Testis (tissue), 2 donors: ENCODE measurements at regions not wholly inside any gene's neighbourhood (a gene's known extent, or its start where the extent isn't known, plus 50 kb on each side); places are given as distances from the start of the nearest gene placed in this dataset.

ENCODE experiments used
- DNase-seq: peaks from one replicate; pipeline ENCODE4 v3.0.0-alpha.2; 2019
- H3K27ac ChIP-seq, 2 donors: fragments of 200-600 bp; sonication (generic); one replicate each; pipeline ENCODE4 v1.5.1; 2019
- H3K27me3 ChIP-seq: fragments of 200-600 bp; sonication (generic); one replicate; pipeline ENCODE4 v1.5.1; 2019
- H3K36me3 ChIP-seq: fragments of 200-600 bp; sonication (generic); one replicate; pipeline ENCODE4 v1.5.1; 2017; ENCODE audit warnings: low read depth; ENCODE audit errors: missing control alignments
- H3K4me1 ChIP-seq: fragments of 200-600 bp; sonication (generic); one replicate; pipeline ENCODE4 v1.5.1; 2019
- H3K4me3 ChIP-seq, 2 donors: fragments of 200-600 bp; sonication (generic); one replicate each; pipeline ENCODE4 v1.5.1; 2017 to 2019
- H3K9me3 ChIP-seq: fragments of 200-600 bp; sonication (generic); one replicate; pipeline ENCODE4 v1.5.1; 2017
- CTCF ChIP-seq, 3 experiments: fragments of 450-650 bp in 2 of 3; fragments of 200-600 bp in 1 of 3; sonication (generic) in 1 of 3; IDR thresholded peaks; one replicate each; pipeline ENCODE4 v1.5.1; 2016 to 2019; ENCODE audit warnings: antibody characterized with exemption in 3 of 3, mild to moderate bottlenecking in 2 of 3, moderate library complexity in 1 of 3
- POLR2A ChIP-seq: fragments of 450-650 bp; IDR thresholded peaks from one replicate; pipeline ENCODE4 v1.6.1; 2017; ENCODE audit warnings: antibody characterized with exemption, mild to moderate bottlenecking, moderate library complexity
- WGBS, 2 donors: methylation state at CpG; one replicate each; pipeline ENCODE4 v1.1.5; 2018; 5-methylcytosine and 5-hydroxymethylcytosine counted together
- intact Hi-C: fragments of 100-400 bp; cut with DNase I; formaldehyde crosslinking; loops from one replicate; pipeline ENCODE4 v1.15.1; 2023; ENCODE audit warnings: low total_unique reads

- Histone ChIP-seq H3K27ac (no peak overlapping the region), H3K36me3 (no peaks in the 10 kb centered on the region), H3K9me3 (no peaks in the 10 kb centered on the region), H3K4me3 (no peak overlapping the region), H3K4me1 (no peaks in the 10 kb centered on the region), H3K27me3 (no peaks in the 10 kb centered on the region)
- 59 to 62% methylated on average over 4 of the region's 4 CpGs for WGBS, 2 donors
- TF ChIP-seq CTCF (IDR thresholded peaks at IDR 0.05) (no peak), POLR2A (no peak)
- intact Hi-C loops, result no loop called here
- no peak for DNase-seq
These were observed 342.3 kb upstream of the DPPA4 start for GRCh38 chr3:109679664-109680063.

- H3K4me1 ChIP-seq, result no peaks in the 10 kb centered on the region
- no peak for TF ChIP-seq CTCF (IDR thresholded peaks at IDR 0.05)
- no peak for TF ChIP-seq POLR2A
- intact Hi-C loops, result no loop called here
- no peaks in the 10 kb centered on the region for H3K36me3 ChIP-seq
- H3K27ac ChIP-seq, result no peak overlapping the region
- H3K27me3 ChIP-seq, result no peaks in the 10 kb centered on the region
- no peak overlapping the region for H3K4me3 ChIP-seq
- no peak for DNase-seq
- H3K9me3 ChIP-seq, result no peaks in the 10 kb centered on the region
These were observed 346.4 kb upstream of the DPPA4 start for GRCh38 chr3:109683746-109684145.

- Histone ChIP-seq H3K27me3 (no peaks in the 10 kb centered on the region), H3K4me1 (no peaks in the 10 kb centered on the region), H3K36me3 (no peaks in the 10 kb centered on the region), H3K27ac (no peak overlapping the region), H3K9me3 (no peaks in the 10 kb centered on the region), H3K4me3 (no peak overlapping the region)
- peak; percentile 64 for DNase-seq
- 41 to 55% methylated on average over 2 to 5 of the region's 5 CpGs for WGBS, 2 donors
- no peak for TF ChIP-seq POLR2A
- no peak for TF ChIP-seq CTCF (IDR thresholded peaks at IDR 0.05)
- intact Hi-C loops, result no loop called here
These were observed 348.0 kb upstream of the DPPA4 start for GRCh38 chr3:109685084-109686079.

GRCh38 chr3:109687626-109688025 is 350.3 kb upstream of the DPPA4 start:
- Histone ChIP-seq H3K27me3 (no peaks in the 10 kb centered on the region), H3K36me3 (no peaks in the 10 kb centered on the region), H3K27ac (no peak overlapping the region), H3K9me3 (no peaks in the 10 kb centered on the region), H3K4me3 (no peak overlapping the region), H3K4me1 (no peaks in the 10 kb centered on the region)
- TF ChIP-seq POLR2A (no peak), CTCF (IDR thresholded peaks at IDR 0.05) (no peak)
- DNase-seq, result no peak
- intact Hi-C loops, result no loop called here

GRCh38 chr3:109696932-109697331 is 359.6 kb upstream of the DPPA4 start:
- intact Hi-C loops, result no loop called here
- Histone ChIP-seq H3K9me3 (no peaks in the 10 kb centered on the region), H3K27me3 (no peaks in the 10 kb centered on the region), H3K36me3 (no peaks in the 10 kb centered on the region), H3K4me3 (no peak overlapping the region), H3K27ac (no peak overlapping the region), H3K4me1 (no peaks in the 10 kb centered on the region)
- TF ChIP-seq CTCF (IDR thresholded peaks at IDR 0.05), result no peak
- TF ChIP-seq POLR2A, result no peak
- DNase-seq, result no peak
